HG02642 (cell line): ENCODE measurements at regions not wholly inside any gene's neighbourhood (a gene's known extent, or its start where the extent isn't known, plus 50 kb on each side); places are given as distances from the start of the nearest gene placed in this dataset.

ENCODE experiments used
- ATAC-seq: cut with Tn5 transposase; IDR thresholded peaks from one replicate; pipeline ENCODE4 v1.9.1; 2021; ENCODE audit warnings: mild to moderate bottlenecking; ENCODE audit not compliant: unreplicated experiment, poor library complexity

GRCh38 chr1:30328401-30329262 lies 394.8 kb downstream of the MATN1 start:
- ATAC-seq = no peak

- no peak for ATAC-seq
Measured at GRCh38 chr1:30328100-30328370, 395.4 kb downstream of the MATN1 start.

- ATAC-seq = no peak
Measured at GRCh38 chr1:30327370-30328099, 395.9 kb downstream of the MATN1 start.

GRCh38 chr1:30325999-30326398 lies 397.4 kb downstream of the MATN1 start:
- no peak for ATAC-seq

- no peak for ATAC-seq
Measured at GRCh38 chr1:30325085-30325935, 398.1 kb downstream of the MATN1 start.

- no peak for ATAC-seq
Measured at GRCh38 chr1:30324251-30325084, 398.9 kb downstream of the MATN1 start.

- ATAC-seq = no peak
Measured at GRCh38 chr1:30323841-30324240, 399.5 kb downstream of the MATN1 start.

GRCh38 chr1:30323352-30323751 lies 400.0 kb downstream of the MATN1 start:
- ATAC-seq = no peak

- ATAC-seq = no peak
Measured at GRCh38 chr1:30322859-30323257, 400.5 kb downstream of the MATN1 start.

- no peak for ATAC-seq
Measured at GRCh38 chr1:30321996-30322858, 401.2 kb downstream of the MATN1 start.

- no peak for ATAC-seq
Measured at GRCh38 chr1:30321246-30321910, 402.0 kb downstream of the MATN1 start.

- ATAC-seq = no peak
Measured at GRCh38 chr1:30320581-30320890, 402.8 kb downstream of the MATN1 start.

GRCh38 chr1:30319765-30320580 lies 403.4 kb downstream of the MATN1 start:
- ATAC-seq = no peak

GRCh38 chr1:30318864-30319718 lies 404.3 kb downstream of the MATN1 start:
- ATAC-seq = no peak

GRCh38 chr1:30318413-30318812 lies 405.0 kb downstream of the MATN1 start:
- ATAC-seq = no peak

GRCh38 chr1:30317921-30318320 lies 405.5 kb downstream of the MATN1 start:
- ATAC-seq = no peak

- ATAC-seq = no peak
Measured at GRCh38 chr1:30316056-30316455, 407.3 kb downstream of the MATN1 start.
